ENCODE measurements at regions not wholly inside any gene's neighbourhood (a gene's known extent, or its start where the extent isn't known, plus 50 kb on each side); places are given as distances from the start of the nearest gene placed in this dataset.

DNA sequence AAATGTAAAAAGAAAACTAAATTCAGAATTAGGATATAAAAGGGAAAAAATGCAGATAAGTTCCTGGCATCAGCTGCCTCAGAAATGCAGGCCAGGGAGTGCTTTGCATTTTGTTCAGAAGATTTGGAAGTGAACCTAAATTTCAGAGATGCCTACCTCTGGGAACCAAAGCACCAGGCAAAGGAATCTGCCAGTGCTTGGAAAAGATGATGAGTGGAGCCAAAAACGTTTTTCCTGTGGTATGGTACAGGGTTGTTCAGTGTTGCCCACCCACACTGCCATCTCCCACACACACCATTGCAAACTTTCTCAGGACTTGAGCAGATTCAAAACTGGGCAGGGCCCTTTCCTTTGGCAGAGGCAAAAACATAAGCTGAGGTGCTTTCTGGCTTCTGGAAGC is 349.5 kb downstream of the TGFB2 start:
- Histone ChIP-seq H3K4me3 (ENCODE audit: low read depth, low read length) (no peak overlapping the region), H3K27ac (no peak overlapping the region), H3K36me3 (replicated peaks) (no peaks in the 10 kb centered on the region), H3K27me3 (replicated peaks) (no peaks in the 10 kb centered on the region)
- no peak for DNase-seq
- in situ Hi-C loops (cut with HindIII; ENCODE audit: low pct_ligation_motif_present, low sequenced_read_pairs) = no loop called here
- TF ChIP-seq, protein P1, sequence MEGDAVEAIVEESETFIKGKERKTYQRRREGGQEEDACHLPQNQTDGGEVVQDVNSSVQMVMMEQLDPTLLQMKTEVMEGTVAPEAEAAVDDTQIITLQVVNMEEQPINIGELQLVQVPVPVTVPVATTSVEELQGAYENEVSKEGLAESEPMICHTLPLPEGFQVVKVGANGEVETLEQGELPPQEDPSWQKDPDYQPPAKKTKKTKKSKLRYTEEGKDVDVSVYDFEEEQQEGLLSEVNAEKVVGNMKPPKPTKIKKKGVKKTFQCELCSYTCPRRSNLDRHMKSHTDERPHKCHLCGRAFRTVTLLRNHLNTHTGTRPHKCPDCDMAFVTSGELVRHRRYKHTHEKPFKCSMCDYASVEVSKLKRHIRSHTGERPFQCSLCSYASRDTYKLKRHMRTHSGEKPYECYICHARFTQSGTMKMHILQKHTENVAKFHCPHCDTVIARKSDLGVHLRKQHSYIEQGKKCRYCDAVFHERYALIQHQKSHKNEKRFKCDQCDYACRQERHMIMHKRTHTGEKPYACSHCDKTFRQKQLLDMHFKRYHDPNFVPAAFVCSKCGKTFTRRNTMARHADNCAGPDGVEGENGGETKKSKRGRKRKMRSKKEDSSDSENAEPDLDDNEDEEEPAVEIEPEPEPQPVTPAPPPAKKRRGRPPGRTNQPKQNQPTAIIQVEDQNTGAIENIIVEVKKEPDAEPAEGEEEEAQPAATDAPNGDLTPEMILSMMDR (IDR thresholded peaks at IDR 0.05; ENCODE audit: low read depth, low read length, missing control alignments) = no peak

DNA sequence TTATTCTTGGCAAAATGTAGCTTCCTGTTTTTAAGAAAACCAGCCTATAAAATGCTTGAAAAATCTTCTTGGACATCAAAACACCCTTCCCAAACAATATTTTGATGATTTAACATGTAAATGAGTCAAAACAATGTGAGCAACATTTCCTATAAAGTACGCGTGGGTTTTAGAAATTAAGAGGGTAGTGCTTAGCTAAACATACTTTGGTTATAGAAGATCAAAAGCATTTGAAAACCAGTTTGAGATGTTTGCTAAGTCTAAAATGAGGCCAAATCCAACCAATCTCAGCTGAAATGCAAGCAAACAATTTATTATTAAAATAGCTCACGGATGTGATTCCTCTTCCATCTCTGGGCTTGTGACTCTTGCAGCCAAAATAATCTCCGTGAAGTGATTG is 350.4 kb downstream of the TGFB2 start:
- TF ChIP-seq, protein P1 (IDR thresholded peaks at IDR 0.05; ENCODE audit: low read depth, low read length, missing control alignments) = no peak
- in situ Hi-C loops (cut with HindIII; ENCODE audit: low pct_ligation_motif_present, low sequenced_read_pairs) = no loop called here
- H3K27ac ChIP-seq = no peak overlapping the region
- no peaks in the 10 kb centered on the region for H3K36me3 ChIP-seq (replicated peaks)
- no peak overlapping the region for H3K4me3 ChIP-seq (ENCODE audit: low read depth, low read length)
- H3K27me3 ChIP-seq (replicated peaks) = no peaks in the 10 kb centered on the region
- DNase-seq = no peak

DNA sequence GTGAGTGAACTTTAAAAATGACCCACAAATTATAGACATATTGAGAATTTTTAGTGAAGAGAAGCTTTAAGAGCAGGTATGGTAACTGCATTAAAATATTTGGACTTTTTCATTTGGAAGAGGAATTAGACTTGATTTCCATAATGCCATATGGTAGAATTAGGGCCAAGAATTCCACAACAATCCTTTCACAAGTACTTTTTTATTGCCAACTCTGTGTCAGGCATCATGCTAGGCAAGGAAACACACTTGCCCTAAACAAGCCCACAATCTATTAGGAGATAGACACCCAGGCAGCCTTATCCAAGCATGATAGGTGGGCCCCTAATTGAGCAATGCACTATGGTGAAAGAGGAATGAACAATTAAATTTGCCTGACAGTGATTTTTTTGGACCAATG is 353.0 kb downstream of the TGFB2 start:
- DNase-seq = no peak
- in situ Hi-C loops (cut with HindIII; ENCODE audit: low pct_ligation_motif_present, low sequenced_read_pairs) = no loop called here
- no peak overlapping the region for H3K27ac ChIP-seq

DNA sequence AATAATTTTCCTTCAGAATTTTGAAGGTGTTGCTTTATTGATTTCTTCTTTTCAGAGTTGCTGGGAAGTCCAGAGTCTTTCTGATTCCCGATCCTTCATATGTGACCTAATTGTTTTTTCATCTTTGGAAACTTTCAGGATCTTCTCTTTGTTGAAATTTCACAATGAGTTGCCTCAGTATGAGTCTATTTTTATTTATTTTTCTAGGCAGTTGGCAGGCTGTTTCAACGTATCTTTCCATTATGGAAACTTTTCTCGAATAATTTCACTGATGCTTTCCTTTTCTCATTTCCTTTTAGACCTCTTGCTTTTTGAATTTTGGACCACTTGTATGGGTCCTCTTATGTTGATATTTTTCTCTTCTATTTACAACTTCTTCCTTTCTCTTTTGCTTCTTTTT is 354.3 kb downstream of the TGFB2 start:
- TF ChIP-seq, protein P1 (IDR thresholded peaks at IDR 0.05; ENCODE audit: low read depth, low read length, missing control alignments) = no peak
- in situ Hi-C loops (cut with HindIII; ENCODE audit: low pct_ligation_motif_present, low sequenced_read_pairs) = no loop called here
- no peaks in the 10 kb centered on the region for H3K36me3 ChIP-seq (replicated peaks)
- no peak overlapping the region for H3K4me3 ChIP-seq (ENCODE audit: low read depth, low read length)
- no peaks in the 10 kb centered on the region for H3K27me3 ChIP-seq (replicated peaks)
- H3K27ac ChIP-seq = no peak overlapping the region
- DNase-seq = no peak

More for the DNA sequence above, 353.0 kb downstream of the TGFB2 start:
- no peaks in the 10 kb centered on the region for H3K27me3 ChIP-seq (replicated peaks)
- TF ChIP-seq, protein P1 (IDR thresholded peaks at IDR 0.05; ENCODE audit: low read depth, low read length, missing control alignments) = no peak
- no peak overlapping the region for H3K4me3 ChIP-seq (ENCODE audit: low read depth, low read length)
- no peaks in the 10 kb centered on the region for H3K36me3 ChIP-seq (replicated peaks)

DNA sequence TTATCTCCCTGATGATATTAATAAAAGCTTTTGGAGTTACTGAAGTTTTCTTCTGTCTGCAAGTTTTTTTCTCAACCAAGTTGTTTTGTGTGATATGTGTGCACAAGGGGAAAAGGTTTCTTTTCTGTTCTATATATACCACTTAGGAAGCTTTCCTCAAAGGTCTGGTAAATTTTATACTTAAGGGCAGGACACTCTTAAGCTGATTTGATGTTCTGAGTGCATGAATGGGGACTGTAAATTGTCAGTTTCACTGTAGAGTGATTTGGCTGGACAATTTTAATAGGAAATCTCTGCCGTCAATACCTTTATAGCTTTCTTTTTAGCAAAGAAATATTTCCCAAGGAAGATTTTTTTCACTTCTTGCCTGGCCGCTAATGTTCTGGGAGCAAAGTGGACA is 354.7 kb downstream of the TGFB2 start:
- in situ Hi-C loops (cut with HindIII; ENCODE audit: low pct_ligation_motif_present, low sequenced_read_pairs) = no loop called here

DNA sequence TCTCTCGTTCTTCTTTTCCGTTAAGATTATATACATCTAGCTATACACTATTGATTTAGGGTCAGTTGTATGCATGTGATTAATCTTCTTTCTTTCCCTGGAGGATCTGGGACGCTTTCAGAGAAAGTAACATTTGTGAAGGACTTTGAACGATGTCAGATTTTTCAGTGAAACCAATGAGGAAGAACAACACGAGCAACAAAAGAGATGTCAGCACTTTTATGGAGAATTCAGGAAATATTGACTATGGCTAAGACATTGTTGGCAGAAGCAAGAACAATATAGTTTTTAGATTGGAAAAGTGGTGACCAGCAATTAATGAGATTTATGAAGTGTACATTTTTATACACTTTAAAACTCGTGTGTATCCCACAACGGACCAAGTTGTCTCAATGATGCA is 355.5 kb downstream of the TGFB2 start:
- TF ChIP-seq, protein P1 (IDR thresholded peaks at IDR 0.05; ENCODE audit: low read depth, low read length, missing control alignments) = no peak
- no peaks in the 10 kb centered on the region for H3K27me3 ChIP-seq (replicated peaks)
- H3K36me3 ChIP-seq (replicated peaks) = no peaks in the 10 kb centered on the region
- H3K27ac ChIP-seq = no peak overlapping the region
- in situ Hi-C loops (cut with HindIII; ENCODE audit: low pct_ligation_motif_present, low sequenced_read_pairs) = no loop called here
- H3K4me3 ChIP-seq (ENCODE audit: low read depth, low read length) = no peak overlapping the region
- no peak for DNase-seq

More for the DNA sequence above, 354.7 kb downstream of the TGFB2 start:
- TF ChIP-seq, protein P1 (IDR thresholded peaks at IDR 0.05; ENCODE audit: low read depth, low read length, missing control alignments) = no peak
- Histone ChIP-seq H3K36me3 (replicated peaks) (no peaks in the 10 kb centered on the region), H3K27ac (no peak overlapping the region), H3K27me3 (replicated peaks) (no peaks in the 10 kb centered on the region), H3K4me3 (ENCODE audit: low read depth, low read length) (no peak overlapping the region)
- DNase-seq = no peak
